Ureter (tissue), 1 donor: ENCODE measurements at regions not wholly inside any gene's neighbourhood (a gene's known extent, or its start where the extent isn't known, plus 50 kb on each side); places are given as distances from the start of the nearest gene placed in this dataset.

Source experiments
- DNase-seq: peaks from one replicate; pipeline ENCODE4 v3.0.0-alpha.2; 2020; ENCODE audit warnings: low spot score
- donor health status: DM: yes; HTN: yes; CAD: no.

- no peak for DNase-seq
Measured at GRCh38 chr5:61904730-61905129, 401.3 kb upstream of the KIF2A start.

GRCh38 chr5:61905613-61906012, 400.4 kb upstream of the KIF2A start:
- no peak for DNase-seq

GRCh38 chr5:61906820-61907219, 399.2 kb upstream of the KIF2A start:
- no peak for DNase-seq

GRCh38 chr5:61907995-61908394, 398.0 kb upstream of the KIF2A start:
- DNase-seq, result no peak

GRCh38 chr5:61910771-61911170, 395.2 kb upstream of the KIF2A start:
- DNase-seq, result no peak

- no peak for DNase-seq
Measured at GRCh38 chr5:61912559-61912958, 393.4 kb upstream of the KIF2A start.

- DNase-seq, result no peak
Measured at GRCh38 chr5:61915646-61916045, 390.4 kb upstream of the KIF2A start.

GRCh38 chr5:61916621-61917620, 389.1 kb upstream of the KIF2A start:
- peak; percentile 62 for DNase-seq

GRCh38 chr5:61918611-61919010, 387.4 kb upstream of the KIF2A start:
- DNase-seq, result no peak

- peak; percentile 47 for DNase-seq
Measured at GRCh38 chr5:61919920-61920319, 386.1 kb upstream of the KIF2A start.

- no peak for DNase-seq
Measured at GRCh38 chr5:61924251-61924650, 381.8 kb upstream of the KIF2A start.

- DNase-seq, result no peak
Measured at GRCh38 chr5:61926911-61927310, 379.1 kb upstream of the KIF2A start.

- DNase-seq, result no peak
Measured at GRCh38 chr5:61931236-61931635, 374.8 kb upstream of the KIF2A start.

- DNase-seq, result peak; percentile 47
Measured at GRCh38 chr5:61933787-61934626, 372.0 kb upstream of the KIF2A start.

- DNase-seq, result no peak
Measured at GRCh38 chr5:61941637-61942036, 364.4 kb upstream of the KIF2A start.

GRCh38 chr5:61942462-61943049, 363.4 kb upstream of the KIF2A start:
- no peak for DNase-seq

- no peak for DNase-seq
Measured at GRCh38 chr5:61943713-61944112, 362.3 kb upstream of the KIF2A start.

GRCh38 chr5:61948151-61948550, 357.9 kb upstream of the KIF2A start:
- DNase-seq, result no peak

- DNase-seq, result no peak
Measured at GRCh38 chr5:61949054-61949678, 356.8 kb upstream of the KIF2A start.

GRCh38 chr5:61949679-61950435, 356.1 kb upstream of the KIF2A start:
- no peak for DNase-seq

GRCh38 chr5:61951295-61951694, 354.7 kb upstream of the KIF2A start:
- no peak for DNase-seq
